ENCODE measurements at regions not wholly inside any gene's neighbourhood (a gene's known extent, or its start where the extent isn't known, plus 50 kb on each side); places are given as distances from the start of the nearest gene placed in this dataset.

DNA sequence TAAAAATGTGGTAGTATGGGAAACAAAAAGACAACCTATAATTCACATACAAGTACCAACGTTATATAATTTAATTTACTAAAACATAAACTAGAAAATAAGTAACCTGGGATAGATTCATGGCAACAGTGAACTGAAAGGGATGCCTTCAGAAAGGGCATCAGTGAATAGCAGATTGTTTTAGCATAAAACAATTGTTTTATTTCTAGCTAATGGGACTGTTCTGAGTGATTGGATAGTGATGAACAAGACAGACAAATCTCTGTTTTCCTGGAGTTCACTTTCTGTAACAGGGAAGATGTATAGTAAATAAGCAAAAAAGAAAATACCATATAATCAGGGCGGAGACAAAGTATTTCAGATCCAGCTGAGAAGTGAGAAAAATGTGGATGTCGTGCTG is 379.1 kb upstream of the SPOCK3 start:
- TF ChIP-seq EZH2 (IDR thresholded peaks at IDR 0.05; ENCODE audit: insufficient read depth, poor library complexity, severe bottlenecking) = no peak
- TF ChIP-seq EZH2phosphoT487 (IDR thresholded peaks at IDR 0.05; ENCODE audit: insufficient read depth, low read depth) = no peak
